Bone marrow (tissue), 2 donors: ENCODE measurements at regions not wholly inside any gene's neighbourhood (a gene's known extent, or its start where the extent isn't known, plus 50 kb on each side); places are given as distances from the start of the nearest gene placed in this dataset.

Source experiments
- DNase-seq, 2 donors: peaks; one replicate each; lab custom pipeline; 2025; lab: John Stamatoyannopoulos, UW

DNA sequence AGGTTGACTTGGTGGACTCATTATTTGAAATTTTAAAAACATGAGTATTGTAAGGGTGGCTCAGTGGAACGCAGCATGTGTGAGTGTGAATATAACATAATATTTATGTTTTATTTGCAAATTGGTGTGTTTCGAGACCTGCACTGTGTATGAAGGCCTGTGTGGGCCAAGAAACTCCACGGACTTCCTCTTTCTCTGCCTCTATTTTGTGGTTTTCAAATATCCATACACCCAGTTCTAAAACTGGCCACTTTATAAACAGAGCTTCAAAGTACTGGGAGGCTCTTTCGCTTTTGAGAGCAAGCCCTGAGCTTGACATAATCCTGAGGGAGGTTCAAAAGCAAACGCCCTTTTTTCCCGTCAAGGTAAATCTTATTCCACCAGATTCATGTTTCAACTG, 187.7 kb downstream of the GPAT3 start:
- no peak for DNase-seq

DNA sequence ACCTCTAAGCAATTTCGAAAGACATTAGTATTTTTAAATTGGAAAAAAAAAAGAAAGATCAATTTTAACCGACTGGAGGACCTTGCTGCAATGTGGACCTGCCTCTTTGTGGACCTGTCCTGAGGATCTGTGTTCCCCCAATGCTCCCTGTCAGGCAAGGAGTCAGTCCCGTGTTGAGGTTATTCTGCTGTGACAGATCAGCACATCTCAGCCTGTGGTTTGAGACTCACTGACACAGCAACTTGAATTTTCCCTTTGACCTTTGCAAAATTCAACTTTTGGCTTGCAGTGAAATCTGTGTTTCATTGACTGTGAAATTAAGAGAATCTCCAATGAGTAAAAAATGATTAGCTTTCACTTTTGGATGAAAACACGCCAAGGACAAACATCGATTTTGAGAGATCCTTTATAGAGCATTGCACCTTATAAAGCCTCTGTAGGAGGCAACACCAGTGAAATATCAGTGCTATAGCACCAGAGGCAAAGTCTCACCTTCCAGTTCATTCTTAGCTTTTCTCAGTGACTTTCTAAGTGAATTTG, 186.9 kb downstream of the GPAT3 start:
- DNase-seq: no peak

DNA sequence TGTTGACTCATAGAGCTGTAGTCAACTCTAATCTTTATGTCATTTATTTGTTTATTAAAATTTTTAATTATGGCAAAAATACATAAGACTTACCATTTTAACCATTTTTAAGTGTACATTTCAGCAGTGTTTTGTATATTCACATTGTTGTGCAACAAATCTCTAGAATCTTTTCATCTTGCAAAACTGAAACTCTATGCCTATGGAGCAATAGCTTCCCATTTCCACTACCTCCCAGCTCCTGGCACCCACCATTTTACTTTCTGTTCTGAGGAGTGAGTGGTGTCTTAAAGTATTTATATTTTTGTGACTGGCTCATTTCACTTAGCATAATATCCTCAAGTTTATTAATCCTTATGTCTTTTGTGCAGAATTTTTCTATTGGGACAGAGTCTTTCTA, 181.0 kb downstream of the GPAT3 start:
- no peak for DNase-seq

DNA sequence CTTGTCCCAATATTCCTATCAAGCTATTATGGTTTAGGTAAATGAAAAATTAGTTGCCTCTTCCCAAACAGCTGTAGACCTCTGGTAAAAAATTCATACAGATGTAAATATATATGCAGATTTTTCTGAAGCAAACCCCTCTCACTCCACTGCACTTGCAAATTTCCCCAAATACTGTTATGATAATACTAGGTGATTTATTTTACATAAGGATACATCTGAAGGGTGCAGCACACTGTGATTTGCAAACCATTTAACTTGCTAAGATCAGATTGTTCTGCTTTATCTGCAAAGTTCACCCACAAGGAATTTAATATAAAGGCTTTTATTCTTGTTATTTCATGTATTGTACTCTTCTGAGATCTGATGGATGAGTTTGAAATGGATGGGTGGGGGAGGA, 177.0 kb downstream of the GPAT3 start:
- no peak for DNase-seq

DNA sequence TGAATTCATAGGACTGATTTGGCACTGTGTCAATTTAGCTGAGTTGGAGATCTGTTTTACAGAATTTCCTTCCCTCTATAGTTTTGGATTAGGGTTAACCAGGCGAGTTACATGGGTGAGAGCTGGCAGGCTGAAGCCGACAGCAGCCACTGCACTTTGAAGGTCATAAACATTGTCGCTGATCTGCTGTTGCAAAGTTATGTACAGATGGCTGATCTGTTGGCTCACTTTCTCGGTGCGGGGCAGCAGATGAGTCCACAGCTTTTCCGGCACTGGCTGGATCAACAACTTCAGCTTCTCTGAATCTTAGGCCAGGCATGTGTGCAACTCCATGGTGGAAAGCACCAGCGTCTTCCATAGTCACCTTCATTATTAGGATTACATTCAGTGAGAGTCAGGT, 173.7 kb downstream of the GPAT3 start:
- DNase-seq: no peak

DNA sequence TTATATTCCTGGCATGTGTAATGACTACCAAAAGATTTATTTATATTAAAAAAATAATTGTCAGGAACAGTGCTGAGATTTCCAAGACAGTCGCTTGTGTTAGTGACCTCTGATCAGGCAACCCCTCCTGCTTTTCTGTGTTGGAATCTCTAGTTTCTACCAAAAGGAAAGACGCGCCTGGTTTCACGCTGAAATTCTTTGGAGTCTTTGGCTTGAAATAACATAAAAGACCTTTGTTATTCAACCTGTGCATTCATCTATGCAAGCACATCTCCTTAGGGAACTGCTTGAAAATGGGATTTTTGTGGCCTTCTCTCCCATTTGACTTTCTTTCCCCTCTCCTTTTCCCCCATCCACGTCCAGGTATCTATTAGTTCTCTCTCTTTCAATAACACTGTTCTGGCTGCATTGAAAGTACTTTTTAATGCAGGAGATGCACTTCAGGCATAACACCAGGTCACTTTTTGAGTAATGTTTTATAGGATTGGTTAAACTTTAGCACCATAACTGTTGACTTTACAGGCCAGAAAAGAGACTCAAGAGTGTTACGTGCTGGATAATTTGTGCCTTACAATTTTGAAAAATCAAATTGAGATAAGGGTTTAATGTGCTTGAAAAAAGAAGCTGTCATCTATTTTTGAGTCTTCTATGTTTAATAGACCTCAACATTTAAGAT, 172.7 kb downstream of the GPAT3 start:
- DNase-seq: no peak

DNA sequence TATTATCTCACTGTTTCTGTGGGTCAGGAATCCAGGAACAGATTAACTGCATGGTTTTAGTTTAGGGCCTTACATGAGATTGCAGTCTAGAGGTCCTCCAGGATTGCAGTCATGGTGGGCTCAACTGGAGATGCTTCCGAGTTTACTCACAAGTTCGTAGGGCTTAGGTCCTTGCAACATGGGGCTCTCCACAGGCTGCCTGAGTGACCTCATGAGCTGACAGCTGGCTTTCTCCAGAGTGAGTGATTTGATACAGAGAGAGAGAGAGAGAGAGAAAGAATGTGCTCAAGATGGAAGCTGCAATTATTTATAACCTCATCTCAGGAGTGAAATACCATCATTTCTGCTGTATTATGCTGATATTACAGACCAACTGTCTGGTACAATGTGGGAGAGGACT, 168.9 kb downstream of the GPAT3 start:
- DNase-seq: no peak

DNA sequence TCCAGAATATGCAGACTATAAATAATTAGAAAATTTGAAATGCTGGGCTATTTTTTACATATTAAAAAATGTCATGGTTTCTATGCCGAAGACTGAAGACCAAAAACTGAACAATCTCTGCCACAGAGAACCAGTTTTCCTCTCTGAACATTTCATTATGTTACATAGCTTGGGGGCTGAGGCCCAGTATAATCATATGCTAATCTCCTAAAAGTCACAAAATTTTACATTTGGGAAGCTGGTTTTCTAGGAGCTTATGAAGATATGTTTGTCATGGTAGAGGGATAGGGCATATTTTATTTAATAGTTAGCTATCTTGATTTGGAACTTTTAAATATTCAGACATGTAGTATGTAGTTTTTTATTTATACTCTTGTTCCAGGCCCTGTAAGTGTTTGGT, 167.8 kb downstream of the GPAT3 start:
- no peak for DNase-seq

DNA sequence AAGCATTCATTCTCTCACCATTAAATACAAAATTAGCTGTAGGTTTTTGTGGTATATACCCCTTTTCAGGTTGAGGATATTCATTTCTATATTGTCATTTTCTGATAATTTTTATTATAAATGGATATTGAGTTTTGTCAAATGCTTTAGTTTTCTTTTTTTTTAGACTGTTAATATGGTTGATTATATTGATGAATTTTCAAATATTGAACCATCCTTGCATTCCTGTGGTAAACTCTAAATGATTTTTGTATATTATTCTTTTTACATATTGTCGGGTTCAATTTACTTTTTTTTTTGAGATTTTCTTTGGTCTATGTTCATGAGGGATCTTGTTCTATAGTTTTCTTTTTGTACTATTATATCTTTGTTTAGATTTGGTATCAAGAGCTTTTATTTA, 165.1 kb downstream of the GPAT3 start:
- DNase-seq: no peak

DNA sequence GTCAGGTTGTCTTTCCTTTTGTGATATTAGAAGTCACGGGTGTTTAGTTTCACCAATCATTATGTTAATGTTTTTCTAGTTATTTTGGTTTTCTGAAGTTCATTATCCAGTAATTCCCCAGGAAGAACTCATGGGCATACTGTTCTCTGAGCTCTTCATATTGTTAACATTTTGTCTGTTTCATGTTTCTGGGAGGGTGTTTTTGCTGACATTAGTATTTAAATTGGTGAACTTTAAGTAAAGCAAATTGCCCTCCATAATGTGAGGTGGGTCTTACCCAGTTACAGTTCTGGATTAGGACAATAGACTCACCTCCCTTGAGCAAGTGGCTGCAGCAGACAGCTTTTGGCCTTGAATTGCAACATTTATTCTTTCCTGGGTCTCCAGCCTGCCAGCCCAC, 163.4 kb downstream of the GPAT3 start:
- DNase-seq: no peak

DNA sequence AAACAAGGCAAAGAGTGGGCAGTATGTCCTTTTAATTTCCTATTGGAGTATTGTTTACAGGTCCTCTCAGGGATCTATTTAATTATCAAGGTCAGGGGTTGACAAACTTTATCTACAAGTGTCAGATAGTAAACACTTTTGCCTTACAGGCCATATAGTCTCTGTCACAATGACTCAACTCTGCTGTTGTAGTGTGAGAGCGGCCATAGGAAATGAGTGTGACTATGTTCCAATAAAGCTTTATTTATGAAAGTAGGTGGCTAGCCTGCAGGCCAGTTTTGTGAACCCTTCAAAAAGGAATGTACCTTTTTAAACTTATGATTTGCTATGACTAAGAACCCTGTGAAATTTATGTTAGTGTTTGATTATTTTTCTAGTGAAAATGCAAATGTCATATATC, 156.1 kb downstream of the GPAT3 start:
- DNase-seq: no peak

DNA sequence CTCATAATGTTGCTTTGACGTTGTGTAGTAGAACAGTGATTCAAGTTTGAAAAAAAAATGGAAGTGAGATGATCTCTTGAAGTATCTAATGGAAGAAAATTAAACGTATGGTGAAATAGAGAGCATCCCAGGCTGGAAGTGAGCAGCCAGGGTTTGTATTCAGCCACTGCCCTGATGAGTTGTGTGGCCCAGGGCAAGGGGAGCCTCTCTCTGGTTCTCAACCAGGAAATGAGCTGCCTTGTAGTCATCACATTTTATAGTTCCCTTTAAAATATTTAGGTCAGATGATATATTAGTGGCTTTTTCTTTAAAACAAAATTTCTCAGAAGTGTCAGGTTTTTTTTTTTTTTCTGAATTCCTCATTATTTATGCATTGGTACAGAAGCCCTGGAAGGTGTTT, 150.3 kb downstream of the GPAT3 start:
- DNase-seq: no peak

DNA sequence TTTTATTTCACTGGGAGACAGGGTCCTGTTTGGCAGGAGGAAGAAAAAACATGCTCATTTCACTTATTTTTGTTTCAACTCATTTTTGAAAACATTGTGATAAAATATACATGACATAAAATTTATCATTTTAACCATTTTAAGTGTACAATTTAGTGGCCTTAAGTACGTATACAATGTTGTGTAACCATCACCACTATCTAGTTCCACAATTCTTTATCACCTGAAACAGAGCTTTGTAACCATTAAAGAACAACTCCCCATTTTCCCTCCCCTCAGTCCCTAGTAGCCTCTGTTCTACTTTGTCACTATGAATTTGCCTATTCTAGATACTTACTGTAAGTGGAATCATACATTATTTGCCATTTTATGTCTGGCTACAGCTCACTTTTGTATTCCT, 143.8 kb downstream of the GPAT3 start:
- DNase-seq: no peak

DNA sequence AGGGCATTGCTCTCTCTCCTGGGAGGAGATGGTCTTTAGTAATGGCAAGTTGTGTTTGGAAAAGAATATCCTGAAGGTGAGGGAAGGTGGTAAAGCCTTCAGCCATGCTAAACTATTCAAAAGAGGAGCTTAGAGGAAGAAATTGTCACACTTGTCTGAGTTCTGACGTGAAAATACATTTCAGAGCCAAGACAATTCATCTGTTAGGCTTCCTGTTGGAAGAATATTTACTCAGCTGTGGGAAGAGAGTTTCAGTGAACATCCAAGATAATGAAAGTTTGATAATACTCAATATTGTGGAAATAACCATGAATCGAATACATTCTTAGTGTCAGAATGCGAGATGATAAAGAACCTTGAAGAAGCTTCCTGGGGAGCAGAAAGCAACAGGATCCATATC, 143.3 kb downstream of the GPAT3 start:
- no peak for DNase-seq

DNA sequence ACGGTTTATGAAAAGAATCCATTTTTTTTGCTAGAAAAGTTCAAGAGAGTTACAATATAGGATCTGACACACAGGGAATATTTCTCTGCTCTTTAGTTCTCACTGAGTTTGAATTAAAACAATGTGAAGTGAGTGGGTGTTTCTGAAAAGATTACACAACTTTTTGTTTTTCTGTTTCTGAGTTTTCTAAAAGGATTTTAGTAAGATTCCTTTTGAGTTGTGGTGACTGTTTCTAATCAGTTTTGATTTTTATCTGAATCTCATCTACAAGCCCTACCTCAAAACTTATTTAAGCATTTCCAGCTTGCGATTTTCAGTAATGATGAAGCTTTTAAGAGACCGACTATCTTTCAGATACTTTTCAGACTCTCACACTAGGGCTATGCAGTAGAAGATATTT, 141.7 kb downstream of the GPAT3 start:
- no peak for DNase-seq

DNA sequence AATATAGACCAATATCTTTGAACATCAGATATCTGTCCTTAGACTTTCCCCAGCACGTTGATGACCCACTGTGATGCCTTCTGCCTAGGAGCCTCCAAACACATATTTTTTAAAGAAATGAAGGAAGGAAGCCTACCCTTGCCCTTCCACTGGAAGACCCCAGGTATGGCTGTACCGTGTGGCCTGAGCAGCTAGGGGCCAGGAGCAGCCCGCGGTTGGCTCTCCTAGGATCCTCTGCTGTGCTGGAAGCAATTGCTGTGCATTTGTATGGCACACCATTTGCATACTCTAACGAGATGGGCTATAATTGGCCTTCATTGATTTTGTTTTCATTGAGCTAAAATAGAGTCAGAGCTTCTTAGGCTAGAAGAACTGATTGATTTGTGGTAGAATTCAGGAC, 128.8 kb downstream of the GPAT3 start:
- DNase-seq: no peak

DNA sequence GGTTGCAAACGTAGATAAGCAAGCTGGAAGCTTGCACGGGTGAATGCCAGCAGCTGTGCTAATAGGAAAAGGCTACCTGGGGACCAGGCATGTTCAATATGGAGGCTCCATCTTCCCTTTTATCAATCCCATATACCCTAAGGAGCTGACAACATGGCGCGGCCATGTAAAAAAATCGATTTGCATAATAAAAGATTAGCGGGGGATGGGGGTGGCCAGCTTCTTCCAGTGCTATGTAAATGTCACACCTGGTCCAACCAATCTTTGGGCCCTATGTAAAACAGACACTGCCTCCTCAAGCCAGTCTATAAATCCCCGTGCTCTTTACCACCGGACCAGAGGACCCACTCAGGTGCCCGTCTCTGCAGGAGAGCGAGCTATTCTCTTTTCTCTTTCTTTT, 128.2 kb downstream of the GPAT3 start:
- no peak for DNase-seq

DNA sequence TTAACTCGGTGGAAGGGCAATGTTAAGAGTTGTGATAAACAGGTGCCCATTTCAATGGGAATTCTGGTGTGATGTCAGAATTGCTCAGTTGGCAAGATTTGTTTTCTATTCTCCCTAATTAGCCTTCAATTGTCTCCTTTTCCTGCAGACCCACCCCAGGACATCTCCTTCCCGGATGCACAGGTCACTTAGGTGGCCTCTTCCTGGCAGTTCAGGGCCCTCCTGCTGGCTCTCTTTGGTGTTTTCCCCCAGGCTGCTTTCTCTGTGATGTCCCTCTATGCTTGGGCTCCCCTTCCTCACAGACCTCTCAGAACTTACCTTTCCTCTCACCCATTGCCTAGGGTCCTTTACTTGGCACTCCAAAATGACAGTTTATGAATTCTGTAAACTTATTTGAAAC, 126.3 kb downstream of the GPAT3 start:
- no peak for DNase-seq

DNA sequence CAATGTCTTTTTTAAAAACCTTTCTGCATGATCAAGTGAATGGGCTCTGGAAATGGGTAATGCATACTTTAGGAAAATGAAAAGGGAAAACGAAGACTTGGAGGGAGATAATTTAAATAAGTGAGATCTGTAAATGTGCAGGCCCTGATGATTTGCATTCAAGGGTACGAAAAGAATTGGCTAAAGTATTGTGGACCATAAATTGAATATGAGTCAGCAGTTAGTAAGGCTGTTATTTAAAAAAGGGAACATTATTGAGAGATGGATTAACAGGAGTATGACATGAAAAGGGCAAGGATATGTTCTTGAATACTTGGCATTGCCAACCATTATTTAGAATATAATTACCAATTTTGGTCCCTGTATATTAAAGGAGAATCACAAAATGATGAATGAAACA, 125.5 kb downstream of the GPAT3 start:
- DNase-seq: no peak

DNA sequence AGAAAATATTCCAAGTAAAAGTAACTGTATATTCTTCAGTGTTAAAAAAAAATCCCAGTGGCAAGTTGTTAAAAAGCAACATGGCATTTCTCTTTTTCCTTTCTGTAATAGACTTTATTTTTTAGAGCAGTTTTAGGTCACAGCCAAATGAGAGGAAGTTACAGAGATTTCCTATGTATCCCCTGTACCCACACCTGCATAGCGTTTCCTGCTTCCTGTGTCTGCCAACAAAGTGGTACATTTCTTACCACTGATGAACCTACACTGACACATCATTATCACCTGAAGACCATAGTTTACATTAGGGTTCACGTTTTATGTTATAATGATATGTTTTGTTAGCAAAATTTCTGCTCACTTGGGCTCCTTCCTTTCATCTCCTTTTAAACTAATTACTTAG, 124.7 kb downstream of the GPAT3 start:
- no peak for DNase-seq

DNA sequence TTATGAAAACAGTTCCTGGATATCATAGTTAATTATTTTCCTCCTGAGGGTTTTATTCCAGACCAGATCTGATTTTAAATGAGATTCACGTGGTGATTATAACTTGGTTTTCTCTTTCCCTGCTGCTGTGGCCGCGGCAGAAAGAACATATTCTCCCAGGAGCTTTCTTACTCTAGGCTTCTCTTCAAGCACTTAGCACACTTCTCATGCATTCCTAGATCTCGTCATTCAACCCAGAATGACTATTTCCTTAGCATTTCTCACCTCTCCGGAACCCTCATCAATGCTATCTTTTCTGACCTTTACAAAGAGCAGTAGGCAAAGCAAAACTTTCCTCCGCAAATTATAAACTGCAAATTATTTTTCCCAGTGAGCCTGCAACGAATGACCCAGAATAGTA, 122.9 kb downstream of the GPAT3 start:
- no peak for DNase-seq

DNA sequence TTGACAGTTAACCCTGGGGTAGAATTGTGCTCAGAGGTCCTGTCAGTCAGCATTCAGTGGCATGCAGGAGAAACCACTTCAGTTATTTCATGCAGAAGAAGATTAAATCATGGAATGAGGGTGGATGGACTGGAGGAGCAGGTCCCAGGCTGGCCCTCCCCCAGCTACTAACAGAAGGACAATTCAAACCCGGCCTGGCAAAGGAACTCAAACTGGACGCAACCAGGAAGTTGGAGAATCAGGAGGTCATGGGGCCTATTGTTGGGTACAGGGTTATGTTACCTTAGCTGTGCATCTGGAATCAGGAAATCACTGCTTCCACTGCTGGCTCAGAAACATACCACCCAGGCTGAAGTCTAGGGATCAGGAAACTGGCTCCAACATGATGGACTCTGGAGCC, 121.4 kb downstream of the GPAT3 start:
- DNase-seq: no peak
